HepG2 (cell line): ENCODE measurements at regions not wholly inside any gene's neighbourhood (a gene's known extent, or its start where the extent isn't known, plus 50 kb on each side); places are given as distances from the start of the nearest gene placed in this dataset.
A peak's percentile ranks its signal among the peaks of the same experiment; 100 is the strongest.

Experiments used
- ATAC-seq: fragments of 200-7000 bp; cut with Tn5 transposase; 3 replicates; pipeline ENCODE4 v1.9.1; 2020; ENCODE audit warnings: mild to moderate bottlenecking, moderate library complexity
- BruUV-seq: library from RNA; stranded (reverse); fragments of 400-500 nt; replicated peaks from 2 replicates; lab custom pipeline; 2021; lab: Mats Ljungman, UMichigan
- CTCF ChIA-PET: fragments of 300-600 bp; formaldehyde crosslinking; extraction: SDS; loops from one replicate; lab custom pipeline; 2021; ENCODE audit warnings: low total read pairs, inconsistent platforms, low intra/inter-chr PET ratio; lab: Yijun Ruan, JAX
- POLR2A ChIA-PET: fragments of 350-600 bp; sonication (Branson Sonifier 250); formaldehyde crosslinking; loops from one replicate; lab custom pipeline; 2020; ENCODE audit warnings: antibody characterized with exemption, inconsistent platforms; lab: Yijun Ruan, JAX
- DNase-seq: peaks from one replicate; pipeline ENCODE4 v3.0.0-alpha.2; 2015; ENCODE audit warnings: low spot score
- FAIRE-seq: peaks from 3 replicates; lab custom pipeline; 2011; peaks lifted over from hg19 to GRCh38; lab: Jason Lieb, UNC
- H2AFZ ChIP-seq: one replicate; pipeline ENCODE4 v1.6.1; 2011; ENCODE audit warnings: low read length, inconsistent platforms
- H3K27ac ChIP-seq: fragments of 300-600 bp; 3 replicates; pipeline ENCODE4 v1.8.0; 2011; ENCODE audit warnings: mixed run types, mild to moderate bottlenecking, mixed read lengths, low read length, inconsistent platforms; ENCODE audit not compliant: insufficient read depth; ENCODE audit errors: extremely low read length
- H3K27me3 ChIP-seq, 2 experiments: fragments of 200-600 bp in 1 of 2; 2 replicates in 1 of 2; 3 replicates in 1 of 2; pipeline versions ENCODE4 v1.6.0 to v1.8.0; 2011; ENCODE audit warnings: low read length in 2 of 2, mild to moderate bottlenecking in 2 of 2, moderate library complexity in 2 of 2, inconsistent platforms in 1 of 2; ENCODE audit not compliant: insufficient read depth in 2 of 2, control insufficient read depth in 1 of 2
- H3K36me3 ChIP-seq, 2 experiments: fragments of 200-600 bp in 1 of 2; replicated peaks in 1 of 2; 2 replicates in 1 of 2; 3 replicates in 1 of 2; pipeline versions ENCODE4 v1.5.1 to v1.8.0; 2011; ENCODE audit warnings: low read length in 2 of 2, inconsistent platforms in 1 of 2; ENCODE audit not compliant: insufficient read depth in 2 of 2, control insufficient read depth in 1 of 2
- H3K4me1 ChIP-seq: 2 replicates; pipeline ENCODE4 v1.5.1; 2012; ENCODE audit warnings: low read length, inconsistent platforms; ENCODE audit not compliant: insufficient read depth
- H3K4me2 ChIP-seq: 2 replicates; pipeline ENCODE4 v1.6.0; 2011; ENCODE audit warnings: low read depth, low read length, inconsistent platforms
- H3K4me3 ChIP-seq, 3 experiments: fragments of 200-600 bp in 1 of 3; sonication (generic), shearing (Covaris generic) in 1 of 3; replicated peaks in 1 of 3; 2 replicates each; pipeline ENCODE4 v1.5.1; 2011 to 2016; ENCODE audit warnings: low read length in 3 of 3, inconsistent platforms in 2 of 3, low read depth in 2 of 3, mild to moderate bottlenecking in 2 of 3, control low read depth in 1 of 3, mixed read lengths in 1 of 3; ENCODE audit not compliant: insufficient read depth in 1 of 3
- H3K79me2 ChIP-seq: one replicate; pipeline ENCODE4 v1.6.1; 2011; ENCODE audit warnings: low read length, inconsistent platforms; ENCODE audit not compliant: insufficient read depth
- H3K9ac ChIP-seq: 2 replicates; pipeline ENCODE4 v1.6.0; 2011; ENCODE audit warnings: mild to moderate bottlenecking, low read depth, low read length, inconsistent platforms; ENCODE audit not compliant: insufficient read depth
- H3K9me3 ChIP-seq: 2 replicates; pipeline ENCODE4 v1.5.1; 2012; ENCODE audit warnings: mild to moderate bottlenecking, low read length
- H4K20me1 ChIP-seq: 2 replicates; pipeline ENCODE4 v1.6.0; 2011; ENCODE audit warnings: inconsistent platforms, mild to moderate bottlenecking, low read length, moderate library complexity; ENCODE audit not compliant: insufficient read depth
- ARID2 ChIP-seq: sonication (generic); formaldehyde crosslinking; IDR thresholded peaks from 2 replicates; pipeline ENCODE4 v1.8.1; 2022; ENCODE audit warnings: mild to moderate bottlenecking, missing genetic modification reagents, borderline replicate concordance
- BCL6 ChIP-seq: IDR thresholded peaks from 2 replicates; pipeline ENCODE4 v1.6.1; 2016; ENCODE audit warnings: missing genetic modification reagents, missing compliant biosample characterization
- FOXK1 ChIP-seq: sonication (generic); formaldehyde crosslinking; IDR thresholded peaks from 2 replicates; pipeline ENCODE4 v1.4.0; 2020; ENCODE audit warnings: low read depth, missing genetic modification reagents, borderline replicate concordance
- MLLT10 ChIP-seq: sonication (generic); formaldehyde crosslinking; IDR thresholded peaks from 2 replicates; pipeline ENCODE4 v1.4.0; 2020; ENCODE audit warnings: missing genetic modification reagents
- MXD4 ChIP-seq: IDR thresholded peaks from 2 replicates; pipeline ENCODE4 v1.6.1; 2016; ENCODE audit warnings: mild to moderate bottlenecking, missing biosample characterization, missing genetic modification reagents
- NFKBIZ ChIP-seq: IDR thresholded peaks from 2 replicates; pipeline ENCODE4 v1.6.1; 2018; ENCODE audit warnings: missing genetic modification reagents, missing compliant biosample characterization
- NFRKB ChIP-seq: fragments of 450-650 bp; IDR thresholded peaks from 2 replicates; pipeline ENCODE4 v1.6.1; 2017
- PPARG ChIP-seq: conservative IDR thresholded peaks from 2 replicates; pipeline ENCODE4 v1.6.1; 2016; ENCODE audit warnings: missing biosample characterization, missing genetic modification reagents
- RAD51 ChIP-seq: fragments of 450-650 bp; IDR thresholded peaks from 2 replicates; pipeline ENCODE4 v1.6.1; 2016; ENCODE audit warnings: borderline replicate concordance
- RARA ChIP-seq: IDR thresholded peaks from 2 replicates; pipeline ENCODE4 v1.6.1; 2016; ENCODE audit warnings: missing genetic modification reagents, missing compliant biosample characterization
- RORA ChIP-seq: sonication (generic); formaldehyde crosslinking; IDR thresholded peaks from 2 replicates; pipeline ENCODE4 v1.5.0; 2020; ENCODE audit warnings: mild to moderate bottlenecking, missing genetic modification reagents, moderate library complexity
- YEATS2 ChIP-seq: sonication (generic); formaldehyde crosslinking; IDR thresholded peaks from 2 replicates; pipeline ENCODE4 v1.4.0; 2020; ENCODE audit warnings: missing genetic modification reagents, borderline replicate concordance
- ZBTB38 ChIP-seq: sonication (generic); formaldehyde crosslinking; IDR thresholded peaks from 2 replicates; pipeline ENCODE4 v1.5.1; 2020; ENCODE audit warnings: mild to moderate bottlenecking, missing genetic modification reagents
- ZFY ChIP-seq: sonication (generic); formaldehyde crosslinking; IDR thresholded peaks from 2 replicates; pipeline ENCODE4 v1.4.0; 2020; ENCODE audit warnings: missing genetic modification reagents
- ZNF549 ChIP-seq: sonication (generic); formaldehyde crosslinking; IDR thresholded peaks from 2 replicates; pipeline ENCODE4 v1.5.0; 2020; ENCODE audit warnings: missing genetic modification reagents
- ZNF839 ChIP-seq: sonication (generic); formaldehyde crosslinking; IDR thresholded peaks from 2 replicates; pipeline ENCODE4 v1.4.0; 2020; ENCODE audit warnings: missing genetic modification reagents, mild to moderate bottlenecking, borderline replicate concordance
- WGBS: methylation state at CpG from one replicate; pipeline ENCODE4 v1.1.6; 2017; ENCODE audit warnings: low lambda C conversion rate; 5-methylcytosine and 5-hydroxymethylcytosine counted together
- in situ Hi-C: cut with HindIII; loops from 2 replicates; pipeline ENCODE4 v1.10.0; 2017; ENCODE audit warnings: low pct_unique_long_range_greater_than_20kb; ENCODE audit not compliant: extremely low pct_ligation_motif_present
- intact Hi-C: fragments of 100-400 bp; cut with micrococcal nuclease; formaldehyde crosslinking; loops from one replicate; pipeline ENCODE4 v1.10.0; 2022; ENCODE audit not compliant: unreplicated experiment
- TF ChIP-seq, protein P1 (sequence below): sonication (generic); formaldehyde crosslinking; IDR thresholded peaks from 2 replicates; pipeline ENCODE4 v1.5.0; 2020; ENCODE audit warnings: missing genetic modification reagents
- TF ChIP-seq, protein P2 (sequence below): sonication (generic); formaldehyde crosslinking; IDR thresholded peaks from 2 replicates; pipeline ENCODE4 v1.4.0; 2020; ENCODE audit warnings: mild to moderate bottlenecking, missing genetic modification reagents
- TF ChIP-seq, protein P3 (sequence below): sonication (generic); formaldehyde crosslinking; IDR thresholded peaks from 2 replicates; pipeline ENCODE4 v1.4.0; 2020; ENCODE audit warnings: missing genetic modification reagents, borderline replicate concordance
- TF ChIP-seq, protein P4 (sequence below): sonication (generic); formaldehyde crosslinking; IDR thresholded peaks from 2 replicates; pipeline ENCODE4 v1.4.0; 2020; ENCODE audit warnings: missing genetic modification reagents, low read depth, mild to moderate bottlenecking, borderline replicate concordance
- TF ChIP-seq, protein P5 (sequence below): sonication (generic); formaldehyde crosslinking; IDR thresholded peaks from 2 replicates; pipeline ENCODE4 v1.4.0; 2020; ENCODE audit warnings: missing genetic modification reagents, borderline replicate concordance

DNA sequence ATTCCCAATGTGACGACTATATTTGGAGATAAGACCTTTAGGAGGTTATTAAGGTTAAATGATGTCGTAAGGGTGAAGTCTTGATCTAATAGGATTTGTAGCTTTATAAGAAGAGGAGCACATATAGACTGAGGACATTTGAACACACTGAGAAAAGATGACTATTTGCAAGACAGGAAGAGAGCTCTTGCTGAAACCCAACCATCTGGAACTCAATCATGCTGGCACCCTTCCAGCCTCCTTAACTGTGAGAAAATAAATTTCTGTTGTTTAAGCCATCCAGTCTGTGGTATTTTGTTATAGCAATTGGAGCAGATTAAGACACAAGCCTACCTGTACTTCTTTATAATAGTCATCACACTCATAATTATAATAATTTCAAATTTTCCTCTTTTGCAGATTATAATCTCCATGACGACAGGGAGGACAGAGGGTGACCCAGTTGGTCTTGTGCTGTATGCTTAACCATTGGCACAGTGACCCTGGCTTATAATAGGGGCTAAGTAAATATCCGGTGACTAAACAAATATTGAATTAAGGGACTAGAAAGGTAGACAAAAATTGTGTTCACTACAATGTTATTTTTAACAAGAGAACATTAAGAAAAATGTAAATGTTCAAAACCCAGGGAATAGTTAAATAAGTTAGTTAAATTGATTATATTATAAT lies 206.4 kb upstream of the HDDC2 start:
- no peak overlapping the region for H3K9ac ChIP-seq
- WGBS: 22% methylated on average over 4 of the region's 4 CpGs
- no peaks in the 10 kb centered on the region; a peak in 1 of 5 replicates for H3K27me3 ChIP-seq
- H4K20me1 ChIP-seq: no peaks in the 10 kb centered on the region
- no peak overlapping the region for H3K27ac ChIP-seq
- POLR2A ChIA-PET: no interaction called here
- H3K4me1 ChIP-seq: peaks cover 25% of the 10 kb centered on the region
- H3K4me3 ChIP-seq: no peak overlapping the region
- H3K36me3 ChIP-seq: no peaks in the 10 kb centered on the region
- BruUV-seq: no TSS peak
- no peaks in the 10 kb centered on the region for H3K9me3 ChIP-seq
- in situ Hi-C loops (no loop called here), intact Hi-C loops (no loop called here)
- ATAC-seq (peak; percentile 57; the same call in 2 of the 3 replicates), FAIRE-seq (no peak), DNase-seq (peak; percentile 61)
- H3K79me2 ChIP-seq: no peaks in the 10 kb centered on the region
- no peak overlapping the region for H3K4me2 ChIP-seq
- CTCF ChIA-PET: no interaction called here
- H2AFZ ChIP-seq: no peak overlapping the region
- TF ChIP-seq ZNF549 (no peak), NFRKB (no peak), RAD51 (no peak), PPARG (CRISPR knock-in tag) (peak; percentile 100), ARID2 (CRISPR knock-in tag) (no peak), ZNF839 (CRISPR knock-in tag) (no peak), RARA (peak; percentile 93), BCL6 (CRISPR knock-in tag) (peak; percentile 81), RORA (no peak), FOXK1 (CRISPR knock-in tag) (no peak; the same call in 1 of the 2 replicates), ZFY (CRISPR knock-in tag) (no peak), MXD4 (CRISPR knock-in tag) (no peak), NFKBIZ (no peak), MLLT10 (CRISPR knock-in tag) (no peak), ZBTB38 (CRISPR knock-in tag) (no peak), YEATS2 (CRISPR knock-in tag) (no peak)
- TF ChIP-seq, protein P1, sequence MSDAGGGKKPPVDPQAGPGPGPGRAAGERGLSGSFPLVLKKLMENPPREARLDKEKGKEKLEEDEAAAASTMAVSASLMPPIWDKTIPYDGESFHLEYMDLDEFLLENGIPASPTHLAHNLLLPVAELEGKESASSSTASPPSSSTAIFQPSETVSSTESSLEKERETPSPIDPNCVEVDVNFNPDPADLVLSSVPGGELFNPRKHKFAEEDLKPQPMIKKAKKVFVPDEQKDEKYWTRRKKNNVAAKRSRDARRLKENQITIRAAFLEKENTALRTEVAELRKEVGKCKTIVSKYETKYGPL (CRISPR knock-in tag): no peak
- TF ChIP-seq, protein P2, sequence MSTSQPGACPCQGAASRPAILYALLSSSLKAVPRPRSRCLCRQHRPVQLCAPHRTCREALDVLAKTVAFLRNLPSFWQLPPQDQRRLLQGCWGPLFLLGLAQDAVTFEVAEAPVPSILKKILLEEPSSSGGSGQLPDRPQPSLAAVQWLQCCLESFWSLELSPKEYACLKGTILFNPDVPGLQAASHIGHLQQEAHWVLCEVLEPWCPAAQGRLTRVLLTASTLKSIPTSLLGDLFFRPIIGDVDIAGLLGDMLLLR (CRISPR knock-in tag): no peak
- TF ChIP-seq, protein P3, sequence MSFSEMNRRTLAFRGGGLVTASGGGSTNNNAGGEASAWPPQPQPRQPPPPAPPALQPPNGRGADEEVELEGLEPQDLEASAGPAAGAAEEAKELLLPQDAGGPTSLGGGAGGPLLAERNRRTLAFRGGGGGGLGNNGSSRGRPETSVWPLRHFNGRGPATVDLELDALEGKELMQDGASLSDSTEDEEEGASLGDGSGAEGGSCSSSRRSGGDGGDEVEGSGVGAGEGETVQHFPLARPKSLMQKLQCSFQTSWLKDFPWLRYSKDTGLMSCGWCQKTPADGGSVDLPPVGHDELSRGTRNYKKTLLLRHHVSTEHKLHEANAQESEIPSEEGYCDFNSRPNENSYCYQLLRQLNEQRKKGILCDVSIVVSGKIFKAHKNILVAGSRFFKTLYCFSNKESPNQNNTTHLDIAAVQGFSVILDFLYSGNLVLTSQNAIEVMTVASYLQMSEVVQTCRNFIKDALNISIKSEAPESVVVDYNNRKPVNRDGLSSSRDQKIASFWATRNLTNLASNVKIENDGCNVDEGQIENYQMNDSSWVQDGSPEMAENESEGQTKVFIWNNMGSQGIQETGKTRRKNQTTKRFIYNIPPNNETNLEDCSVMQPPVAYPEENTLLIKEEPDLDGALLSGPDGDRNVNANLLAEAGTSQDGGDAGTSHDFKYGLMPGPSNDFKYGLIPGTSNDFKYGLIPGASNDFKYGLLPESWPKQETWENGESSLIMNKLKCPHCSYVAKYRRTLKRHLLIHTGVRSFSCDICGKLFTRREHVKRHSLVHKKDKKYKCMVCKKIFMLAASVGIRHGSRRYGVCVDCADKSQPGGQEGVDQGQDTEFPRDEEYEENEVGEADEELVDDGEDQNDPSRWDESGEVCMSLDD (CRISPR knock-in tag): no peak
- TF ChIP-seq, protein P4, sequence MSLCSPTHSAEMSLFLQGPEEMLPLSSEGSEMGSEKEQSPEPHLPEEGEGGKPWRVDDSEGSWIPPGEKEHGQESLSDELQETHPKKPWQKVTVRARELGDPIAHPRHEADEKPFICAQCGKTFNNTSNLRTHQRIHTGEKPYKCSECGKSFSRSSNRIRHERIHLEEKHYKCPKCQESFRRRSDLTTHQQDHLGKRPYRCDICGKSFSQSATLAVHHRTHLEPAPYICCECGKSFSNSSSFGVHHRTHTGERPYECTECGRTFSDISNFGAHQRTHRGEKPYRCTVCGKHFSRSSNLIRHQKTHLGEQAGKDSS: no peak
- TF ChIP-seq, protein P5, sequence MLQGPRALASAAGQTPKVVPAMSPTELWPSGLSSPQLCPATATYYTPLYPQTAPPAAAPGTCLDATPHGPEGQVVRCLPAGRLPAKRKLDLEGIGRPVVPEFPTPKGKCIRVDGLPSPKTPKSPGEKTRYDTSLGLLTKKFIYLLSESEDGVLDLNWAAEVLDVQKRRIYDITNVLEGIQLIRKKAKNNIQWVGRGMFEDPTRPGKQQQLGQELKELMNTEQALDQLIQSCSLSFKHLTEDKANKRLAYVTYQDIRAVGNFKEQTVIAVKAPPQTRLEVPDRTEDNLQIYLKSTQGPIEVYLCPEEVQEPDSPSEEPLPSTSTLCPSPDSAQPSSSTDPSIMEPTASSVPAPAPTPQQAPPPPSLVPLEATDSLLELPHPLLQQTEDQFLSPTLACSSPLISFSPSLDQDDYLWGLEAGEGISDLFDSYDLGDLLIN (CRISPR knock-in tag): no peak
